Superior temporal gyrus (tissue), 1 donor: ENCODE measurements at regions not wholly inside any gene's neighbourhood (a gene's known extent, or its start where the extent isn't known, plus 50 kb on each side); places are given as distances from the start of the nearest gene placed in this dataset.

Experiments used
- DNase-seq: peaks from one replicate; pipeline ENCODE4 v3.0.0-alpha.2; 2016; ENCODE audit errors: extremely low spot score

GRCh38 chr13:50101590-50101989 is 86.3 kb downstream of the KCNRG start:
- no peak for DNase-seq

DNA sequence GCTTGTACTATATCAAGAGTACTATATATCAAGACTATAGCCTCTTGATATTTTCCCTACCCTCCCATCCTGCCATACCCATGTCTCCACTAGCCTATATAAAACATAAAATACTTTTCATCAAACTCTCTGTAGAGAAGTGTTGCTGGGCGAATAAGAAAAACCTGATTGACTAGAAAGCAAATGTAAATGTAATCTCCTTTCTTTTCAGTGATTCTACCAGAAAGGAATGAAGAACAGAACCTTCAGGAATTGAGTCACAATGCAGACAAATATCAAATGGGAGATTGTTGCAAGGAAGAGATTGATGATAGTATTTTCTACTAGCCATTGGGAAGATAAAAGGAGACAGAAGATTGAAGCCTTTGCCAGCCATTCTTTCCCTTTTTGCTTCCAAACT is 89.2 kb downstream of the KCNRG start:
- DNase-seq = no peak

GRCh38 chr13:50106559-50106958 is 91.3 kb downstream of the KCNRG start:
- no peak for DNase-seq

GRCh38 chr13:50107205-50107604 is 92.0 kb downstream of the KCNRG start:
- no peak for DNase-seq

GRCh38 chr13:50114961-50115360 is 99.7 kb downstream of the KCNRG start:
- DNase-seq = no peak

GRCh38 chr13:50115695-50116094 is 100.5 kb downstream of the KCNRG start:
- no peak for DNase-seq

DNA sequence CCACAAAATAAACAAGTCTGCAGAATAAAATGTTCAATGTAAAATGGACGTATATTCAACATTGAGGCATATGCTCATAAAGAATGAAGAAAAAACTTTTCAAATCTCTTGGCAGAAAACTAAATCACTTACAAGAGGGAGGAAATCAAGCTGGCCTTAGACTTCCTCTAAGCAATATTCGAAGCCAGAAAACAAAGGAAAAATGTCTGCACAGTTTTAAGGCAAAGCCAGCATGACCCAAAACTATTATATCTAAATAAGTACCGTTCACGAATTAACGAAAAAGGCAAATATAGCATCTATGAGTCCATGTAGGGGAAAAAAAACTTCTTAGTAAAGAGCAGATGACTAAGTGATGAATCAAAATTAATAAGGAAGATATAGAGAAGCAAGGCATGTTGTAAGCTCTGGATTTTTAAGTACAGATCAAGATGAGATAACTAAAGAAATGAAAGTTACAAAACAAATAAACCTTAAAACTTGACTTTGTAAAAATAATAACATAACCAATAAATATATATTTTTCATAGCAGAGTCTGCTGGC is 101.3 kb downstream of the KCNRG start:
- DNase-seq = no peak

DNA sequence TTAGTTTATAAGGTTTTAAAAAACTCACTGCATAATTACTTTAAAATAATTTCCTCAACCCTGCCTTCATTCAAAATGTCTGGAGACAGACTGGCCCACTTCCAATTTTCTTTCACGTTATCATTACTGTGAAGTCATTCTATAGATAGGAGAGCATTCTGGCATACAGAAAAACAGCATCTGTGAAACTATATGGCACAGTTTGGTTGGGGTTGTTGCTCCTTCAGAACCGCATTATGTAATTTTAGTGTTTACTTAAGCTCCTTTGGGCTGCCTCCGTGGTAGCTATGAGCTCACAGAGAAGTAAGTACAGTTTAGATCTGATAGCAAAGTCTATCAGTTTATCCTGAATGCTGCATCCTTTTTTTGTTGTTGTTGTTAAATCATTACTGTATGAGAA is 104.3 kb downstream of the KCNRG start:
- no peak for DNase-seq

- DNase-seq = no peak
These were observed 107.2 kb downstream of the KCNRG start for GRCh38 chr13:50122455-50122854.

- DNase-seq = no peak
These were observed 107.8 kb downstream of the KCNRG start for GRCh38 chr13:50123002-50123401.

GRCh38 chr13:50123515-50123861 is 108.2 kb downstream of the KCNRG start:
- DNase-seq = peak; percentile 79

DNA sequence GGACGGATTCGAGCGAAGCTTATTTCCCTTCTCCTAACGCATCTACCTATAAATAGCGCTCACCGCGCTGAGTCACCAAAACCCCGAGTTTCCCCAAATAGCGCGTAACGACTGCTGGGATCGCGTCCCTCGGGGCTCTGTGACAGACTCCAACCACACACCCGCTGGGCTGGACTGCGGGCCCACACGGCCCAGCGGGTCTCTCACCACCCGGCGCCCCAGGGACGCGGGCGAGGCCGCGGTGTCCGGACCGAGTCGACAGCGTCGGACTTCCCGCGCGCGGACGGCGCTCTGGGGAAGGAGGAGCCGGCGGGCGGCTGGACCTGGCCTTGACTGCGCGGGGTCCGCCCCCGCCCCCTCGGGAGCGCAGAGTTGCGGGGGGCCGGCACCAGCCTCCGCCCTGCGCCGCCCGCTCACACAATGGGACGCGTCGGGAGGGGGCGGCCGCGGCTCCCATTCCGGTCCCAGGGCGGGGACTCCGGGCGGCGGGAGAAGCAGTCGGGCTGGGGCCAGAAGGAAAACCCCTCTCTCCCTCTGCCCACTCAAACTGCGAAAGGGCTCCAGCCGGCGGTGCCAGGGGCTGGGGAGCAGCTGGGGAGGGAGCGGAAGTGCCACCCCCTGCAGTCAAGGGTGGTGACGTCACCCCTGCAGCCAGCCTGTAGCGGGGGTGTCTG is 108.8 kb downstream of the KCNRG start:
- peak; percentile 92 for DNase-seq

DNA sequence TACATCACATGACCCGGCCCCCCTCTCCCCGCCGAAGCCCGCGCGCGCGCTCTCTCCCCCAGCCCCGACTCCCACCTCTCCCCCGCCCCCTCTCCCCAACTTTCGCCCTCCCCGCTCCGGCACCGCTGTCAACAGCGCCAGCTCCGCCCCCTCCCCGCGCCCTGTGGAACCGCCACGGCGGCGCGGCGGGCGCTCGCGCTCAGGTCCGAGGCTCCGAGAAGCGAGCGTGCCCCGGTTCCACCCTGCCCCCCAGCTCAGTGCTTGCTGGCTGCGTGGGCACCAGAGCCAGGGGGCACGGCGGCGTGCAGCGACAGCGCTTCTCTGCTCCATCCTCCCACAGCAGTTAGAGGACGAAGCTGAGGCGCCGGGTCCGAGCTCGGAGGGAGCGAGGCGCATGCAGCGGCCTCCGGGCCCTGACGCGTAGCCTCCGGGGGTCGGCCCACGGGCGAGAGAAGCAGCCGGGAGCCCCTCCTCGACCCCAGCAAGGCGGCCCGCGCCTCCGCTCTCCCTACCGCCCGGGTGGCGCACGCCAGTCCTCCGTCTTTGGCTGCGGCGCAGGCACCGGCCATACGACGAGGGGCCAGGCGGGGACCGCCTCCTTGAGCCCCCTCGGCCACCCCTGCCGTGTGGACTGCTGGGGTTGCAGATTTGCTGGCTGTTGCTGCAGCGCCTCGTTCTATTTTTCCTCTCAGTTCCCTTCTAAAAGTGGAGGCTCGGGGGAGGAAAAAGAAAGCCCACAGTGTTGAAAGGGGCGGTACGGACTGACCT is 109.5 kb downstream of the KCNRG start:
- DNase-seq = peak; percentile 54

DNA sequence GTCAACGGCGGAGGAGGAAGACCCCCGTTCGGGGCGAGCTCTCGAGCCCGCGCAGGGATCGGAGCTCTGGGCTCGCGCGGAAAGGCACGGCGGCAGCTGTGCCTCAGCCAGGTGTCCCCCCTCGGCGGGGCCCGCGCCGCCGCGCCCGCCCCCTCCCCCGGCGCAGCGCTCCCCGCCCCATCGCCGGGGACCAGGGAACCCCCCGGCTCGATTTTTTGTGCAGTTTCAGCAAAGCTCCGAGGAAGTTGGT is 110.0 kb downstream of the KCNRG start:
- no peak for DNase-seq

GRCh38 chr13:50125554-50126262 is 110.5 kb downstream of the KCNRG start:
- peak; percentile 92 for DNase-seq

GRCh38 chr13:50126263-50126992 is 111.2 kb downstream of the KCNRG start:
- peak; percentile 66 for DNase-seq

GRCh38 chr13:50126993-50127725 is 111.9 kb downstream of the KCNRG start:
- DNase-seq = no peak

- DNase-seq = no peak
These were observed 112.6 kb downstream of the KCNRG start for GRCh38 chr13:50127726-50128291.

DNA sequence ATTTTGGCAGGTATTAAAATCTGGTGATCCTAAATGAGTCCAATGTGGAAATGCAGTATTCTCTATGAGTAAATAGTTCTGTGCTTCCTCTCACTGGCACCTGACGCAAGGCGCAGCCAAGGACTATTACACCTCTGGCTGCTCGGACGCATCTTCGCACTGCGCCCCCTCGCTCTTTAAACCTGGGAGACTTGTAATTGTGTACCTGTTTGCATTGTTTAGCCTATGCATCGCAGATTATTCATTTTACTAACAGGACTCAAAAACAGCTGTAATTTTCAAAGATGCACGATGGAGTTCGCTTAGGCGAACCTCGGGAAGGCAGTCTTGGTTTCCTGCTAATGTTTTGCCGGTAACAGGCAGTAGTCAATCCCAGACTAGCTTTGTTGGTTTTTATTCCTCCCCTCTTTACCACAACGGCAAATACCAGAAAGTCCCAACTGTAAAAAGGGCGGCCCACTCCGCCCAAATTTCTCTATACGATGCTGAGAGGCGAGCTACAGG is 113.2 kb downstream of the KCNRG start:
- no peak for DNase-seq

- DNase-seq = no peak
These were observed 113.9 kb downstream of the KCNRG start for GRCh38 chr13:50129081-50129705.
